ENCODE measurements at regions not wholly inside any gene's neighbourhood (a gene's known extent, or its start where the extent isn't known, plus 50 kb on each side); places are given as distances from the start of the nearest gene placed in this dataset.

DNA sequence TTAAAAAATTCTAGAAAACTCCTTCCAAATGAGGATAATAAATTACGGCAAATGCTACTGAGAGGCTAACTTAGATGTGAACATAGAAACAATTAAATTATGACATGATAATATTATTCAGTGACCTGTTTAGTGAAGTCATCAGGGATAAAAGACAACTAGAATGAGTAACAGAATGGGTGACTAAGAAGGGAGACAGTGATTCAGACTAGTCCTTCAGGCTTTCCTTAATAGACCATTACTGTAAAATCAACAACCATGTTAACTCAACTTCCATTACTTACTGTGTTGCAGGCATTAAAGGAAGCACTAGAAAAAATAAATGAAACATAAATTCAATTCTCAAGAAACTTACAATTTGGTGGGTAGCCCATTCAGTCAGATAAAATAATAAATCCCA is 543.9 kb upstream of the LRFN5 start:
- no peak for TF ChIP-seq CTCF (IDR thresholded peaks at IDR 0.05)
- TF ChIP-seq POLR2A (IDR thresholded peaks at IDR 0.05) = no peak
